ENCODE measurements at regions not wholly inside any gene's neighbourhood (a gene's known extent, or its start where the extent isn't known, plus 50 kb on each side); places are given as distances from the start of the nearest gene placed in this dataset.

DNA sequence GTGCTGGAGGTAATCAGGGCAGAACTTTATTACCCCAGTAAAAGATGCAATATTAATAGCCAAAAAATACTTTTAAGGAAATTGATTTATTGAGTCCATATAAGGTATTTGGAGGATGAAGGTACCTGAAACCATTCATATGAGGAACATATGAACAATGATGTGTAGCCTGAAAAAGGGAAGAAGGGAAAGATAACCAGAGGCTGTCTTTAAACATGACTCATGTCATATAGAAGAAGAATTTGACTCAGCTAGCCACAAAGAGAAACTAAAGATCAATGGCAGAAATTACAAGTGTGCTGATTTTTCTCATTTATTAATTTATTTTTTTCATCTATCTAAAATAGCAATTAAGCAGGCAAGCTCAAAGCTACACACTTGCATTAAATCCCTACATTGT is 136.2 kb upstream of the DUSP10 start:
- H3K9me3 ChIP-seq (ENCODE audit: control insufficient read depth, low read depth, low read length): no peaks in the 10 kb centered on the region
- H3K27me3 ChIP-seq (ENCODE audit: control insufficient read depth, insufficient read depth, low read length): no peaks in the 10 kb centered on the region
- H3K4me3 ChIP-seq (ENCODE audit: low read length): no peak overlapping the region
- no peak overlapping the region for H3K9ac ChIP-seq (ENCODE audit: low read length)
- H3K4me1 ChIP-seq (ENCODE audit: control insufficient read depth, low read depth, low read length): no peaks in the 10 kb centered on the region
- H3K27ac ChIP-seq (ENCODE audit: low read length): no peak overlapping the region
- no peaks in the 10 kb centered on the region for H3K36me3 ChIP-seq (ENCODE audit: control insufficient read depth, low read depth, low read length)

DNA sequence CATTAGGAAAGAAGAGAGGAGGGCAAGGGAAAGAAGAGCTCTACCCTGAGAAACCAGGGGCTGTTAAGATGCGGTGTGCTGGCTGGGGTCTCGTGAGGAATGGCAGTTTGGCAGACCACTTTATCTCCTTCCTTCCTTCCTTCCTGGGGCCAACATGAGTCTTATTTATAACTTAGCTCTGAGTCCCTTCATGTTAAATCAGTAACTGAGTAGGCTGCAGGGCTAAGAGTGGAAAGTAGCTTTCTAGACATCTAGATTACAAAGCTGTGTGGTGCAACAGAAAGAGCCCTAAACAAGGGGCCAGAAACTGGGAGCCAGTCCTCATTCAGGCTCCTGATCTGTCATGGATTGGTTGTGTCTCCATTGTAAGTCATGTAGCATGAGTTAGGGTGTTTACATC is 135.4 kb upstream of the DUSP10 start:
- Histone ChIP-seq H3K36me3 (ENCODE audit: control insufficient read depth, low read depth, low read length) (no peaks in the 10 kb centered on the region), H3K4me1 (ENCODE audit: control insufficient read depth, low read depth, low read length) (no peaks in the 10 kb centered on the region), H3K9me3 (ENCODE audit: control insufficient read depth, low read depth, low read length) (no peaks in the 10 kb centered on the region), H3K4me3 (ENCODE audit: low read length) (no peak overlapping the region), H3K27ac (ENCODE audit: low read length) (no peak overlapping the region), H3K9ac (ENCODE audit: low read length) (no peak overlapping the region), H3K27me3 (ENCODE audit: control insufficient read depth, insufficient read depth, low read length) (no peaks in the 10 kb centered on the region)

DNA sequence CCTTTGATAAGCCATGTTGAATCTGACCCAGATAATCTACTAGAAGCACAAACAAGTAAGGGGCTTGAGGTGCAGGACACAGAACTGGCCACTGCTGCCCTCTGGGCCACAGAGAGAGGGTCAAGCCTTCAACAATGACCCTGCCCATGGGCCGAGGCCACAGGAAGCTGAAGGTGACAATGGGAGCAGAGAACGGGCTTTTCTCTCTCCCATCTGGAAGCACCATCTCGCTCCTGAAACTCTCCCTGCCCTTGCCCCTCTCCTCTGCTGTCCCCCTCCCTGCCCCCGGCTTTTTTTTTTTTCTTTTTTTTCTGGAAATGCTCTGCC is 133.1 kb upstream of the DUSP10 start:
- Histone ChIP-seq H3K27ac (ENCODE audit: low read length) (no peak overlapping the region), H3K36me3 (ENCODE audit: control insufficient read depth, low read depth, low read length) (no peaks in the 10 kb centered on the region), H3K27me3 (ENCODE audit: control insufficient read depth, insufficient read depth, low read length) (no peaks in the 10 kb centered on the region), H3K9ac (ENCODE audit: low read length) (no peak overlapping the region), H3K9me3 (ENCODE audit: control insufficient read depth, low read depth, low read length) (no peaks in the 10 kb centered on the region), H3K4me1 (ENCODE audit: control insufficient read depth, low read depth, low read length) (no peaks in the 10 kb centered on the region), H3K4me3 (ENCODE audit: low read length) (no peak overlapping the region)

DNA sequence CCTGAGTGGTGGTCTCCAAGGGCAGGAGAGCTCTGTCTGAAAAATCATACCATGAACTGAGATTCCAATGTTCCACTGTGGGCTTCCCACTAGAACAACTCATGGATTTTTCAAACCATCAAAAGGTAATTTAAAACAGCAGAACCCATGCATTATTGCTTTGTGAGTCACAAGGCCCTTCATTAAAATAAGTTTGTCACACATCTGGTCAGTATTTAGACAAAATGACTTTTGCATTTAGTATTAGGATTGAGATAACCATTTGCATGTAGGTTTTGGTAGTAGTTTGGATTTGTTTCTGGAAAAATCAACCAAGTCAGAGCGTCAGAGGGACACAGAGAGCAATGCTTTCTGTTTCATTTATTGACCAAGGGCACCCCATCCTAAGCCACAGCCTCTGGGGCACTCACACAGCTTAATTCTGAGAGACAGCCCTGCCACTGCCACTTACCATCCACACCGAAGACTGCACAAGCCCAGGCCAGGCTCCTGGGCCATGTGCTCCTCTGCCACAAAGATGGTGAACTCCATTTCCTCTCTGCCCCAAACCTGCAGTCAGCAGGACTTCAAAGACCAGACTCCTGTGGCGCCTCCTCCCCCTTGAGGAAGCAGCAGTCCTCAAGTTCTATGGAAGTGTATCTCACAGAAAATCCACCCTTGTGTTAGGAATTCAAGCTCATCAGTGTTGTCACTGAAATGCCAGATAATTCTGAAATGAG is 132.6 kb upstream of the DUSP10 start:
- H3K9me3 ChIP-seq (ENCODE audit: control insufficient read depth, low read depth, low read length): no peaks in the 10 kb centered on the region
- no peak overlapping the region for H3K4me3 ChIP-seq (ENCODE audit: low read length)
- no peak overlapping the region for H3K9ac ChIP-seq (ENCODE audit: low read length)
- H3K27me3 ChIP-seq (ENCODE audit: control insufficient read depth, insufficient read depth, low read length): no peaks in the 10 kb centered on the region
- no peaks in the 10 kb centered on the region for H3K36me3 ChIP-seq (ENCODE audit: control insufficient read depth, low read depth, low read length)
- no peaks in the 10 kb centered on the region for H3K4me1 ChIP-seq (ENCODE audit: control insufficient read depth, low read depth, low read length)
- H3K27ac ChIP-seq (ENCODE audit: low read length): no peak overlapping the region

DNA sequence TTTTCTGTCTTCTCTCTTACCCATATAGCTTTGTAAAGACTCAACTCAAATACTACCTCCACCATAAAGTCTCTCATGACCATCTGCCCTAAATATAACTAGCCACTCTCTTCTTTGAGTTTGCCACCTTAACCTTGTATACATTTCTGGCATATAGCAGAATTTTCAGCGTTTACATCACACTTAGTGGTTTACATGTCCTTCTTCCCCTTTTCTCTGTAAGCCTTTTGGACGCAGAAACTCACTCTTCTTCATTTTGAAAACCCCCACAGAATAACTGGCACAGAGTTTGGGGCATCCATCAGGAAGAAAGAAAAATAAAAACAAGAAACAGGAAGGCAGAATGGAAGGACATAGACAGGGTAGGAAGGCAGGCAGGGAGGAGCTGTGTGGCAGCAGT is 131.8 kb upstream of the DUSP10 start:
- H3K27ac ChIP-seq (ENCODE audit: low read length): no peak overlapping the region
- H3K9ac ChIP-seq (ENCODE audit: low read length): no peak overlapping the region
- no peaks in the 10 kb centered on the region for H3K4me1 ChIP-seq (ENCODE audit: control insufficient read depth, low read depth, low read length)

DNA sequence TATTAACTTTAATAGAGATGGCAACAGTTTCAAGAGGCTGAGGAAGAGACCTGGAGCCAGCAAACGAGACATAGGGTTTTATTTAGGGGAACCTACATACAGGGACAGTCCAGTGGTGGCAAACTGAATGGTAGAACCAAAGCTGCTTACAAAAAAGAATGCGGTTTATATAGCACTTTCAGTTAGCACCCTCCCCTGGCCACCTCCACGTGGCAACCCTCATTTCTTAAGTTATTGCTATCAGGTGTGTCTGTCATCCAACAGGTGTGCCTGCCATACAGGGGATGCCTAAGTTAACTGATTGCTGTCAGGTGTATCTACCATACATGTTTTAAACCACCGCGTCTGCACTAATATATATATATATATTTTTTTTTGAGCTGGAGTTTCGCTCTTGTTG is 129.2 kb upstream of the DUSP10 start:
- Histone ChIP-seq H3K9ac (ENCODE audit: low read length) (no peak overlapping the region), H3K4me3 (ENCODE audit: low read length) (no peak overlapping the region), H3K4me1 (ENCODE audit: control insufficient read depth, low read depth, low read length) (no peaks in the 10 kb centered on the region), H3K27ac (ENCODE audit: low read length) (no peak overlapping the region), H3K27me3 (ENCODE audit: control insufficient read depth, insufficient read depth, low read length) (no peaks in the 10 kb centered on the region), H3K36me3 (ENCODE audit: control insufficient read depth, low read depth, low read length) (no peaks in the 10 kb centered on the region), H3K9me3 (ENCODE audit: control insufficient read depth, low read depth, low read length) (no peaks in the 10 kb centered on the region)

More for the DNA sequence above, 131.8 kb upstream of the DUSP10 start:
- Histone ChIP-seq H3K27me3 (ENCODE audit: control insufficient read depth, insufficient read depth, low read length) (no peaks in the 10 kb centered on the region), H3K9me3 (ENCODE audit: control insufficient read depth, low read depth, low read length) (no peaks in the 10 kb centered on the region), H3K36me3 (ENCODE audit: control insufficient read depth, low read depth, low read length) (no peaks in the 10 kb centered on the region), H3K4me3 (ENCODE audit: low read length) (no peak overlapping the region)

DNA sequence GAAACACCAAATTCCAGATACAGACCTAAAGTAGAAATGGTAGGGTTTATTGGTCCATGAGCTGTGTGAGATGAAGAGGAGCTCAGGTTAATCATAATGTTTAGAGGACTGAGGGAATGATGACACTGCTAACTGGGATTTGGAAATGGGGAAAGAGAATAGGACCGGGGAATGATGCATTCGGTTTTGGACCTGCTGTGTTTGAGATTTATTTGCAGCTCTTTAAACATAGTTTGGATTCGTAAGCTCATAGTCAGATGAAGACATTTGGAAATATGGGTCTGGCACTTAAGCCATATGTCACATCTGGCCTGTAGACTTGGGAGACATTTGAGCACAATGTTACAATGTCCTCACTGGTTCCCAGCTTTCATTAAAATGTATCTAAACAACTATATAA is 127.9 kb upstream of the DUSP10 start:
- H3K9me3 ChIP-seq (ENCODE audit: control insufficient read depth, low read depth, low read length): no peaks in the 10 kb centered on the region
- no peak overlapping the region for H3K9ac ChIP-seq (ENCODE audit: low read length)
- H3K27ac ChIP-seq (ENCODE audit: low read length): no peak overlapping the region
- H3K4me1 ChIP-seq (ENCODE audit: control insufficient read depth, low read depth, low read length): no peaks in the 10 kb centered on the region
- no peaks in the 10 kb centered on the region for H3K27me3 ChIP-seq (ENCODE audit: control insufficient read depth, insufficient read depth, low read length)
- H3K4me3 ChIP-seq (ENCODE audit: low read length): no peak overlapping the region
- H3K36me3 ChIP-seq (ENCODE audit: control insufficient read depth, low read depth, low read length): no peaks in the 10 kb centered on the region

DNA sequence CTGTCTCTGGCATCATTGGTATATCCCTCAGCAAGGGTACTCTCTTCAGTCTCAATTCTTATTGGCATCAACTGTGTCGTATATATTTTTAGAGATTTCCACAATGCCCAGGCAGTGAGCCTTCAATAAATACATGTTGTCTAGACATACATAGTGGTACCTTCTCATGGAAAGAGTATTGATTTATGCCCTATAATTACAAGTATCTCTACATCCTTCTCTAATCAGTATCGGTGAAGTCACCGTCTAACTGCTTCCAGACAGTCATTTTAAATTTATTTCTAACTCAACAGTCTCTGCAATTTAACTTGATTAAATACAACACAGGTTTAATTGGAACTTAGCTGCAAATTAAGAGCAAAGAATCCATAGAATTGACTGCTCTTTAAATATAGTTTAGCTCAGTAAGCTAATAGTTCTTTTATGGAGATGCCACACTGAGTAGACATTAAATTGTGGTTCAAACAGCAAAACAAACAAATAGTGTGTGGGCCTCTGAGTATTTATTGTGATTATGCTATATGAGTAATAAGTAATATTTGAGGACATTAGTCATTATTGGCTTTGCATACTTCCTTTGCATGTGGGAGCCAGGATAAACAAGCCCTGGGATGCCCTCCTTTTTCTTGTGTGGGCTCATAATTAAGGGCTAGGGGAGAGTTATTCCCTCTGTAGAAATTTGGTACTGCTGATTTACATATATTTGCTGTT is 126.9 kb upstream of the DUSP10 start:
- no peaks in the 10 kb centered on the region for H3K9me3 ChIP-seq (ENCODE audit: control insufficient read depth, low read depth, low read length)
- no peak overlapping the region for H3K4me3 ChIP-seq (ENCODE audit: low read length)
- H3K9ac ChIP-seq (ENCODE audit: low read length): no peak overlapping the region
- no peak overlapping the region for H3K27ac ChIP-seq (ENCODE audit: low read length)
- H3K4me1 ChIP-seq (ENCODE audit: control insufficient read depth, low read depth, low read length): no peaks in the 10 kb centered on the region
- H3K27me3 ChIP-seq (ENCODE audit: control insufficient read depth, insufficient read depth, low read length): no peaks in the 10 kb centered on the region
- H3K36me3 ChIP-seq (ENCODE audit: control insufficient read depth, low read depth, low read length): no peaks in the 10 kb centered on the region

DNA sequence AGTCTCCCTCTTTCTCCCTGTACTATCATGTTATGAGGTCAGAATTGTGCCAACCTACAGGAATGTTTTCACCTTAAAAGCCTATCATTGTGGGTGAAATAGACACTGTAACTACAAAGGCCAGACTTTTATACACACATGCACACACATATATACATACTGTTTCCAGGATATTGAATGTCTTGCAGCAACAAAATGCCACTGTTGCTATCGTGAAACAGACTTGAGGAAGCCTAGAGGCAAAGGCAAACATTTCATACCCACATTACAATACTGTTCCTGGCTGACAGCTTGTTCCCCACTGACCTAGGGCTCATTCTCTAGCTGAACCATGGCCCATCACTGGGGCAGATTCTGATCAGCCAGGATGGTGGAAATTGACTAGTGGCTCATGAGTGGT is 125.1 kb upstream of the DUSP10 start:
- Histone ChIP-seq H3K27me3 (ENCODE audit: control insufficient read depth, insufficient read depth, low read length) (no peaks in the 10 kb centered on the region), H3K9ac (ENCODE audit: low read length) (no peak overlapping the region), H3K4me3 (ENCODE audit: low read length) (no peak overlapping the region), H3K9me3 (ENCODE audit: control insufficient read depth, low read depth, low read length) (no peaks in the 10 kb centered on the region), H3K4me1 (ENCODE audit: control insufficient read depth, low read depth, low read length) (no peaks in the 10 kb centered on the region), H3K36me3 (ENCODE audit: control insufficient read depth, low read depth, low read length) (no peaks in the 10 kb centered on the region), H3K27ac (ENCODE audit: low read length) (no peak overlapping the region)

DNA sequence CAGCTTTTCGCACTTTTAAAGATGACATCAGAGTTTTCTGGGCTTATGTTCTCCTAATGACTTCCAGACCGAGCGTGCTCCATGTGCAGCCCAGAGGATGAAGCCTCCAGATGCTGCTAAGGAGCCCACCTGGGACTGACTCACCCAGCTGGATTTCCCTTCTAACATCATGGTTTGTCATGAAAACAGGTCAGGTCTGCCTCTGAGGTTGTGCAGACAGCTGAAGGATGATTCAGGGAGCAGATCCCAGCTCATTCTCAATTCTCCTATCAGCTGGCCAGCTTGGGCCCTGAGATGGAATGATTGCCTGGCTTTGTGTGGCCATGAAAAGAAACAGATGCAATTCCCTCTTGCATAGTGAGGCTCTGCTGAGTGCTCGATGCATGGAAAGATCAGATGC is 123.9 kb upstream of the DUSP10 start:
- no peaks in the 10 kb centered on the region for H3K36me3 ChIP-seq (ENCODE audit: control insufficient read depth, low read depth, low read length)
- no peaks in the 10 kb centered on the region for H3K9me3 ChIP-seq (ENCODE audit: control insufficient read depth, low read depth, low read length)
- no peak overlapping the region for H3K9ac ChIP-seq (ENCODE audit: low read length)
- H3K27me3 ChIP-seq (ENCODE audit: control insufficient read depth, insufficient read depth, low read length): no peaks in the 10 kb centered on the region
- H3K27ac ChIP-seq (ENCODE audit: low read length): no peak overlapping the region
- H3K4me1 ChIP-seq (ENCODE audit: control insufficient read depth, low read depth, low read length): no peaks in the 10 kb centered on the region
- no peak overlapping the region for H3K4me3 ChIP-seq (ENCODE audit: low read length)

DNA sequence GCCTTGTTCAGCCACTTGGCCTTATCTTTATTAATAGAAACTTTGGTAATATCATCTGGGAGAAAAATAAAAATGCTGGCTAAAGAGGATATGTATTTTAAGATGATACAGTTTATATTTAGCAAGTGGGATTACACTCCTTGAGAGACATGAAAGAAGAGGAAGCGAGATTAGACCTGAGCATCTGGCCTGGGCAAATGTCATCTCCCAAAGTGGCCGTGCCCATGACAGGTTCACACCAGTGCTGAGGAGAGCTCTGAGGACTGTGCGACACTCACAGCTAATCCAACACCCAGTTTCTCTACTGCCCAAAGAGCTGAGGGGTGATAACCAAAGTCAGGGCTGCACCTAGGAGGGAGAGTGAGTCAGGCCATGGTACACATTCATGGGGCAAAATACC is 121.7 kb upstream of the DUSP10 start:
- no peaks in the 10 kb centered on the region for H3K9me3 ChIP-seq (ENCODE audit: control insufficient read depth, low read depth, low read length)
- no peak overlapping the region for H3K27ac ChIP-seq (ENCODE audit: low read length)
- H3K27me3 ChIP-seq (ENCODE audit: control insufficient read depth, insufficient read depth, low read length): no peaks in the 10 kb centered on the region
- H3K36me3 ChIP-seq (ENCODE audit: control insufficient read depth, low read depth, low read length): no peaks in the 10 kb centered on the region
- no peak overlapping the region for H3K9ac ChIP-seq (ENCODE audit: low read length)
- no peaks in the 10 kb centered on the region for H3K4me1 ChIP-seq (ENCODE audit: control insufficient read depth, low read depth, low read length)
- H3K4me3 ChIP-seq (ENCODE audit: low read length): no peak overlapping the region

DNA sequence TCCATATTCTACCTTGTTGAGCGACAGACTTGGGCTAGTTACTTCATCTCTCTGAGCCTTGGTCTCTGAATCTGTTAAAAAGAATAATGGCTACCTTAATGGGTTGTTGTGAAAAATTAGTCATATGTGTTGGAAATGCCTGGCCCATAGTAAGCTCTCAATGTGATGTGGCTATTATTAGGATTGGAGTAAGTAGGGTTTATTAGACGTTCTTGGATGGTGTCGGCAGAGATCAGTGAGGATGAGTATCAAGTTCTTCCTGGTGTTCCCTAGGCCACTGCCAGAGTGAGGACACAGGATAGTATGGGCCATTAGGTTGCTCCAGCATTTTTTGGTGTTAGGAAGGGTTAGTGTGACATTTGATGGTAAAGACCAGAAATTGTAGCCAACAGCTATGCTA is 121.1 kb upstream of the DUSP10 start:
- Histone ChIP-seq H3K9me3 (ENCODE audit: control insufficient read depth, low read depth, low read length) (no peaks in the 10 kb centered on the region), H3K27ac (ENCODE audit: low read length) (no peak overlapping the region), H3K4me3 (ENCODE audit: low read length) (no peak overlapping the region), H3K4me1 (ENCODE audit: control insufficient read depth, low read depth, low read length) (no peaks in the 10 kb centered on the region), H3K36me3 (ENCODE audit: control insufficient read depth, low read depth, low read length) (no peaks in the 10 kb centered on the region), H3K27me3 (ENCODE audit: control insufficient read depth, insufficient read depth, low read length) (no peaks in the 10 kb centered on the region), H3K9ac (ENCODE audit: low read length) (no peak overlapping the region)
